Pancreas (tissue), 10 donors: ENCODE measurements at regions not wholly inside any gene's neighbourhood (a gene's known extent, or its start where the extent isn't known, plus 50 kb on each side); places are given as distances from the start of the nearest gene placed in this dataset.

Source experiments
- ATAC-seq, 4 donors: fragments of 200-7000 bp; cut with Tn5 transposase; one replicate each; pipeline versions ENCODE4 v1.8.0 to v1.9.1; 2020; ENCODE audit warnings: mild to moderate bottlenecking in 4 of 4, moderate library complexity in 4 of 4
- DNase-seq, 6 donors: peaks; one replicate each; pipeline ENCODE4 v3.0.0-alpha.2; 2020
- FAIRE-seq: peaks from 2 replicates; lab custom pipeline; 2012; peaks lifted over from hg19 to GRCh38; lab: Jason Lieb, UNC
- H3K27ac ChIP-seq, 4 donors: fragments of 200-600 bp; sonication (generic); 1 replicate in 3 of 4; 2 replicates in 1 of 4; pipeline versions ENCODE4 v1.5.0 to v1.8.0; 2020
- H3K27me3 ChIP-seq, 4 donors: fragments of 200-600 bp; one replicate each; pipeline ENCODE4 v1.8.0; 2021
- H3K36me3 ChIP-seq, 3 donors: fragments of 200-600 bp; sonication (generic) in 1 of 3; one replicate each; pipeline versions ENCODE4 v1.5.0 to v1.8.0; 2020 to 2021
- H3K4me1 ChIP-seq, 3 donors: fragments of 200-600 bp; one replicate each; pipeline ENCODE4 v1.8.0; 2021
- H3K4me3 ChIP-seq, 4 donors: fragments of 200-600 bp; sonication (generic) in 2 of 4; one replicate each; pipeline versions ENCODE4 v1.5.0 to v1.8.0; 2020 to 2021
- H3K9me3 ChIP-seq, 4 donors: fragments of 200-600 bp; one replicate each; pipeline ENCODE4 v1.8.0; 2021
- WGBS, 2 donors: extraction: QIAGEN DNeasy Blood & Tissue Kit; methylation state at CpG; one replicate each; pipeline ENCODE4 v1.1.7; 2013; 5-methylcytosine and 5-hydroxymethylcytosine counted together
- intact Hi-C, 3 donors: fragments of 100-400 bp; cut with DNase I; formaldehyde crosslinking; loops; one replicate each; pipeline versions ENCODE4 v1.11.1 to v1.14.2; 2022
- TF ChIP-seq, protein P1 (sequence below), 4 donors: fragments of 200-600 bp; sonication (generic) in 3 of 4; IDR thresholded peaks; one replicate each; pipeline versions ENCODE4 v1.5.0 to v1.8.0; 2021; ENCODE audit warnings: antibody characterized with exemption in 4 of 4
- donor health status: healthy with polysubstance abuse.
- donor health status: DM: no; HTN: no; CAD: no; lungs with moderate emphysema.
- donor health status: DM: no; HTN: no; CAD: no.
- donor health status: control.
- donor health status: control.
- donor health status: Bipolar disorder and iron deficiency.
- donor health status: DM: yes; HTN: yes; CAD: no.
- donor health status: DM: no; HTN: no; CAD: no.
- donor health status: DM: no; HTN: no; CAD: no.
- donor health status: DM: yes; HTN: yes; CAD: no.

DNA sequence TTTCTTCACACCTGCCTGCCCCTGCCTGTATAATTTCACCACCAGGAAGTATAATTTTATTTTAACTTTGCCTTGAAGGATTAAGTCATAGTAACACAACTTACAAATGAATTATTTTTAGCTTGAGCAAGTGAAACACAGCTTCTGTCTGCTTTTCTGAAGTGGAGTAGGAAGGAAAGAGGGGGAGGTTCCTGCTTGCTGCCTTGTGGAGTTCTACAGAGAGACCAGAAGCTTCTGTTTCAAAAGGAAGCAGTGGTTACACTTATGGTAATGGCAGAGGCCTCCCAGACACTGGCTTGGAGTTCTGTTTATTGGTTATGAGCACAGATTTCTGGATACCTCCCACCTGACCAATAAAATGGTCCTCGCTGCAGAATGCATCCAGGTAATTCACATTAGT lies 159.6 kb downstream of the TMEM200A start:
- FAIRE-seq (no peak), DNase-seq (no peak), ATAC-seq (peak in 2 of 4 donors; percentile 35 to 60)
- Histone ChIP-seq H3K27ac (no peak overlapping the region), H3K9me3 (no peaks in the 10 kb centered on the region), H3K27me3 (no peaks in the 10 kb centered on the region), H3K4me3 (no peak overlapping the region), H3K36me3 (no peaks in the 10 kb centered on the region), H3K4me1 (no peaks in the 10 kb centered on the region)
- intact Hi-C loops, result no loop called here
- TF ChIP-seq, protein P1, sequence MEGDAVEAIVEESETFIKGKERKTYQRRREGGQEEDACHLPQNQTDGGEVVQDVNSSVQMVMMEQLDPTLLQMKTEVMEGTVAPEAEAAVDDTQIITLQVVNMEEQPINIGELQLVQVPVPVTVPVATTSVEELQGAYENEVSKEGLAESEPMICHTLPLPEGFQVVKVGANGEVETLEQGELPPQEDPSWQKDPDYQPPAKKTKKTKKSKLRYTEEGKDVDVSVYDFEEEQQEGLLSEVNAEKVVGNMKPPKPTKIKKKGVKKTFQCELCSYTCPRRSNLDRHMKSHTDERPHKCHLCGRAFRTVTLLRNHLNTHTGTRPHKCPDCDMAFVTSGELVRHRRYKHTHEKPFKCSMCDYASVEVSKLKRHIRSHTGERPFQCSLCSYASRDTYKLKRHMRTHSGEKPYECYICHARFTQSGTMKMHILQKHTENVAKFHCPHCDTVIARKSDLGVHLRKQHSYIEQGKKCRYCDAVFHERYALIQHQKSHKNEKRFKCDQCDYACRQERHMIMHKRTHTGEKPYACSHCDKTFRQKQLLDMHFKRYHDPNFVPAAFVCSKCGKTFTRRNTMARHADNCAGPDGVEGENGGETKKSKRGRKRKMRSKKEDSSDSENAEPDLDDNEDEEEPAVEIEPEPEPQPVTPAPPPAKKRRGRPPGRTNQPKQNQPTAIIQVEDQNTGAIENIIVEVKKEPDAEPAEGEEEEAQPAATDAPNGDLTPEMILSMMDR (IDR thresholded peaks at IDR 0.05), result no peak
- 76 to 77% methylated on average over 1 of the region's 1 CpG for WGBS, 2 donors

DNA sequence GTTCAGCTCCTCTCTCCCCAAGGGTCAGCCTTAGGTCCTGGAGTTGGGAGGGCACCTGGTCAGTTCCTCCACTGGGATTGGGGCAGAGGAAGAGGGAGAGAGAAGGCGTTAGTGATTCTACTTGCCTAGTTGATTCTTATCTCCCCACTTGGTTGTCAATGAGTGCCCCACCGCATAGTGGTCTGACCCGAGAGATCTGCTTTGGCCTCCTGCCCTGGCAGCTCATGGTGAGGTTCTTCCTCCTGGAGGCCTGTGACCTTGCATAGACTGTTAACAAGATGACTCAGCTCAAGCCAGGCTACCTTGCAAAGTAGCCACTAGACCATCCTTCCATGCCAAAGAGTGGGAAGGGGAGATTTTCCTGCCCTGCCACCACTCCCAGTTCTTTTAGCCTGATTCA lies 160.6 kb downstream of the TMEM200A start:
- Histone ChIP-seq H3K9me3 (no peaks in the 10 kb centered on the region), H3K4me3 (no peak overlapping the region), H3K27ac (no peak overlapping the region), H3K4me1 (no peaks in the 10 kb centered on the region), H3K27me3 (no peaks in the 10 kb centered on the region), H3K36me3 (no peaks in the 10 kb centered on the region)
- FAIRE-seq, result no peak
- WGBS, 2 donors, result 59 to 73% methylated on average over 3 of the region's 3 CpGs
- ATAC-seq, result no peak
- intact Hi-C loops, result no loop called here
- TF ChIP-seq, protein P1 (IDR thresholded peaks at IDR 0.05), result no peak
- no peak for DNase-seq

DNA sequence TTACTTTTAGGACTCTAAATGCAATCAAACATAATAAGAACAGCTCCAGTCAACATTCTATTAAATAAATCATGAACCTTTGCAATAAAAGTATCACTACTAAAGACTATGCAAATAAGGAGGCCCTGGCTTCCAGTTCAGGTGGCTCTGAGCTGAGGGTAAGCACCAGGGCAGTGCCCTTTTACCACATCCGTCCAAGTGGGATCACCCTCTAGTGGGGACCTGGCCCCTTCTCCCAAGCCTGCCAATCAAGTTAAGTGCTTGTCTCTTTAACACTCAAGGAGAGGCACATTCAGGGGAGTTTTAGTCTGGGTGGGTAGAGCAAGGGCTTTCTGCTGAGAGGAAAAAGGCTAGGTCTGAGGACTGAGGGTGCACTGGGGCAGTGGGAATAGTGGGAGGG lies 161.4 kb downstream of the TMEM200A start:
- H3K27ac ChIP-seq, result no peak overlapping the region
- no peaks in the 10 kb centered on the region for H3K27me3 ChIP-seq
- WGBS, 2 donors, result 22 to 49% methylated on average over 1 of the region's 1 CpG
- H3K9me3 ChIP-seq, result no peaks in the 10 kb centered on the region
- intact Hi-C loops, result no loop called here
- FAIRE-seq (no peak), DNase-seq (no peak), ATAC-seq (no peak)
- H3K4me3 ChIP-seq, result no peak overlapping the region
- no peaks in the 10 kb centered on the region for H3K4me1 ChIP-seq
- TF ChIP-seq, protein P1 (IDR thresholded peaks at IDR 0.05), result no peak
- H3K36me3 ChIP-seq, result no peaks in the 10 kb centered on the region

DNA sequence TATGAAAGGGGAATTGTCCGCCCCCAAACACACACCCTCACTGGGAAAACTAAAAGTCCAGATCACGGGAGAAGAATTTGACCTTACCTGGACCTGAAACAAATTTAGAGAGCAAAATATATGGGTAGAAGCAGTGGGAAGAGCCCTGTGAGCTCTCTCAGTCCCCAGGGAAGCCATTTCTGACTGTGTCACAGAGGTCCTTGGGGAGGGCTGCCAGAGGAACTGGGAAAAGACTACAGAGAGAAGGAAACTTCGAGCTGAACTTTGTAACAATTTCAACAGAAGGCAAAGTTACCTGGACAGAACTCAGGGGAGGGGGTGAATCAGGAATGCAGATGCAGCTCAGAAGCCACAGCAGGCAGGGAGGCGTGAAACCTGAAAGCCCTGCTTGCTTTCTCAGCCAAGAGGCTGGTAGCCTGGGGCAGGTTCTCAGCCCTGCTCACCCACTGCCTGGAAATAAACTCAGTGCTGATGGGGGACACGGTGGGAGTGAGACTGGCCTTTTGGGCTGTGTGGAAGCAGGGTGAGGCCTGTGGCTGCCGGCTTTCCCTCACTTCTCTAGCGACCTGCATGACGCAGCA lies 163.8 kb downstream of the TMEM200A start:
- Histone ChIP-seq H3K9me3 (no peaks in the 10 kb centered on the region), H3K27ac (no peak overlapping the region), H3K4me1 (no peaks in the 10 kb centered on the region), H3K4me3 (no peak overlapping the region), H3K36me3 (no peaks in the 10 kb centered on the region), H3K27me3 (no peaks in the 10 kb centered on the region)
- ATAC-seq (no peak), DNase-seq (no peak), FAIRE-seq (no peak)
- 69 to 77% methylated on average over 8 of the region's 8 CpGs for WGBS, 2 donors
- TF ChIP-seq, protein P1 (IDR thresholded peaks at IDR 0.05), result no peak
- intact Hi-C loops, result no loop called here

DNA sequence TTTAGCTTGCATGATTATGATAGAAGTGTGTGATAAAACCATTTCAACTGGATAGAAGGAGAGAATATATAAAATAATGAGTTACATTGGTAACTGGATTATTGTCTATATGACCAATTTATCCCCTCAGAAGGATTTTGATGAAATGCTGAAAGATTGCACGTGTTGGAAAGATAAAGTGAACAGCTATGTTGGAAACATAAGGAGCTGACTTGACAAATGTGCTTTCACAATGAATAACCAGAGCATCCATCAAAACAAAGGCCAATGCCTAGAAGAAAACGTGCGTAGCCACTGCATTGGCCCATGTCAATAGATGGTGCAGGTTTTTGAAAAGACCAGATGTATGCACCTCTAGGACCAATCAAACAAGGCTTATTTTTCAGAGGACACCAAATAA lies 168.8 kb downstream of the TMEM200A start:
- FAIRE-seq (no peak), ATAC-seq (no peak), DNase-seq (no peak)

More for the DNA sequence above, 168.8 kb downstream of the TMEM200A start:
- 53 to 69% methylated on average over 3 of the region's 3 CpGs for WGBS, 2 donors
- no peaks in the 10 kb centered on the region for H3K4me1 ChIP-seq
- no peaks in the 10 kb centered on the region for H3K27me3 ChIP-seq
- no peaks in the 10 kb centered on the region for H3K36me3 ChIP-seq
- no peaks in the 10 kb centered on the region for H3K9me3 ChIP-seq
- H3K4me3 ChIP-seq, result no peak overlapping the region
- no peak overlapping the region for H3K27ac ChIP-seq
- TF ChIP-seq, protein P1 (IDR thresholded peaks at IDR 0.05), result no peak
- intact Hi-C loops, result no loop called here
